GM12878 (cell line): ENCODE measurements at regions not wholly inside any gene's neighbourhood (a gene's known extent, or its start where the extent isn't known, plus 50 kb on each side); places are given as distances from the start of the nearest gene placed in this dataset.
"Not testable (repeated sequence)": the region's sequence is repeated elsewhere in the genome, so short reads cannot be mapped to it uniquely, and the experiment has no call there.

ENCODE experiments used
- ATF3 ChIP-seq: IDR thresholded peaks from 2 replicates; pipeline ENCODE4 v1.6.1; 2011; ENCODE audit warnings: low read depth, mild to moderate bottlenecking, low read length, moderate library complexity, borderline replicate concordance; ENCODE audit errors: extremely low read depth
- E2F8 ChIP-seq: fragments of 450-650 bp; IDR thresholded peaks from 2 replicates; pipeline ENCODE4 v1.6.1; 2018; ENCODE audit warnings: mild to moderate bottlenecking, low read depth, moderate library complexity; ENCODE audit not compliant: partially characterized antibody
- POLR2A ChIP-seq: IDR thresholded peaks from 2 replicates; pipeline ENCODE4 v1.6.1; 2011; ENCODE audit warnings: low read depth, mild to moderate bottlenecking, low read length
- POLR2AphosphoS5 ChIP-seq: IDR thresholded peaks from 2 replicates; pipeline ENCODE4 v1.6.1; 2011; ENCODE audit warnings: mild to moderate bottlenecking, low read length, inconsistent platforms
- REST ChIP-seq: IDR thresholded peaks from 2 replicates; pipeline ENCODE4 v1.6.1; 2012; ENCODE audit warnings: mild to moderate bottlenecking, low read depth, low read length
- SP1 ChIP-seq: IDR thresholded peaks from one replicate; pipeline ENCODE4 v1.6.1; 2011; ENCODE audit warnings: low read depth, low read length
- SREBF2 ChIP-seq: IDR thresholded peaks from 2 replicates; pipeline ENCODE4 v1.6.1; 2012; ENCODE audit warnings: mild to moderate bottlenecking, low read length
- ZNF384 ChIP-seq: IDR thresholded peaks from 2 replicates; pipeline ENCODE4 v1.6.1; 2012; ENCODE audit warnings: low read depth, mild to moderate bottlenecking, low read length, improper control_type of control experiment, borderline replicate concordance

- TF ChIP-seq ATF3, REST, E2F8, SREBF2, SP1, POLR2A, POLR2AphosphoS5, ZNF384: not testable (repeated sequence)
These were observed 779.3 kb downstream of the RNF144A start for GRCh38 chr2:7696556-7696955.
